RWPE2 (cell line): ENCODE measurements at regions not wholly inside any gene's neighbourhood (a gene's known extent, or its start where the extent isn't known, plus 50 kb on each side); places are given as distances from the start of the nearest gene placed in this dataset.

Experiments used
- ATAC-seq: fragments of 200-7000 bp; cut with Tn5 transposase; 3 replicates; pipeline ENCODE4 v1.9.1; 2021; ENCODE audit warnings: low read depth
- DNase-seq: peaks from one replicate; pipeline ENCODE4 v3.0.0-alpha.2; 2020; ENCODE audit warnings: low spot score
- H3K27ac ChIP-seq: fragments of 450-650 bp; 2 replicates; pipeline ENCODE4 v1.5.1; 2017; ENCODE audit warnings: mild to moderate bottlenecking; ENCODE audit not compliant: poor library complexity, severe bottlenecking
- H3K27me3 ChIP-seq: fragments of 250-450 bp; sonication (Bioruptor Pico); 2 replicates; pipeline ENCODE4 v1.5.1; 2021; ENCODE audit warnings: mild to moderate bottlenecking, moderate library complexity; ENCODE audit not compliant: insufficient read depth, poor library complexity, severe bottlenecking
- H3K36me3 ChIP-seq: fragments of 250-450 bp; sonication (Bioruptor Pico); 2 replicates; pipeline ENCODE4 v1.5.1; 2020; ENCODE audit warnings: low read depth, mild to moderate bottlenecking, moderate library complexity
- H3K4me1 ChIP-seq: fragments of 250-450 bp; sonication (Bioruptor Pico); 2 replicates; pipeline ENCODE4 v1.5.1; 2021; ENCODE audit warnings: mild to moderate bottlenecking, moderate library complexity; ENCODE audit not compliant: insufficient read depth, poor library complexity, severe bottlenecking
- H3K4me3 ChIP-seq: fragments of 250-450 bp; sonication (Bioruptor Pico); 2 replicates; pipeline ENCODE4 v1.5.1; 2021; ENCODE audit warnings: mild to moderate bottlenecking, moderate library complexity; ENCODE audit not compliant: severe bottlenecking
- H3K9me3 ChIP-seq: fragments of 250-450 bp; sonication (Bioruptor Pico); 2 replicates; pipeline ENCODE4 v1.5.1; 2021; ENCODE audit warnings: mild to moderate bottlenecking, moderate library complexity; ENCODE audit not compliant: severe bottlenecking
- TF ChIP-seq, protein P1 (sequence below): fragments of 450-650 bp; IDR thresholded peaks from one replicate; pipeline ENCODE4 v1.5.1; 2017; ENCODE audit warnings: mild to moderate bottlenecking, moderate library complexity; ENCODE audit not compliant: poor library complexity, severe bottlenecking

DNA sequence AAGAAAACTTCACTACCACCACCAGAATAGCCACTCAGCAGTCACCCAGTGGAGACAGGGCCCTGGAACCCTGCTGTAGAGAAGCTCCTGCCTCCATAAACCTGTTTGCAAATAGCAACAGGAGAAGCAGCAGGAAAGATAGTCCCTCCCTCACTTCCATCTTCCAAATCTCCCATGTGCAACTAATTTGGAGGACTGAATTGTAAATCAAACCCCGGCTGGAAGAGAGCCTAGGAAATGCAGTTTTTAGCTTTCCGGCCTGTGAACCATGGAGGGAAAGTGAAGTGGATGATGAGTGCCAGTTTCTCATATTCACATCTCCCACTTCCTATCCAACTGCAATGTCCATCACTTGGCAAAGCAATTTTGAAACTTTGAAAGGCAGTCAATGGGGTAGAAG lies 167.2 kb upstream of the FRMD6 start:
- TF ChIP-seq, protein P1, sequence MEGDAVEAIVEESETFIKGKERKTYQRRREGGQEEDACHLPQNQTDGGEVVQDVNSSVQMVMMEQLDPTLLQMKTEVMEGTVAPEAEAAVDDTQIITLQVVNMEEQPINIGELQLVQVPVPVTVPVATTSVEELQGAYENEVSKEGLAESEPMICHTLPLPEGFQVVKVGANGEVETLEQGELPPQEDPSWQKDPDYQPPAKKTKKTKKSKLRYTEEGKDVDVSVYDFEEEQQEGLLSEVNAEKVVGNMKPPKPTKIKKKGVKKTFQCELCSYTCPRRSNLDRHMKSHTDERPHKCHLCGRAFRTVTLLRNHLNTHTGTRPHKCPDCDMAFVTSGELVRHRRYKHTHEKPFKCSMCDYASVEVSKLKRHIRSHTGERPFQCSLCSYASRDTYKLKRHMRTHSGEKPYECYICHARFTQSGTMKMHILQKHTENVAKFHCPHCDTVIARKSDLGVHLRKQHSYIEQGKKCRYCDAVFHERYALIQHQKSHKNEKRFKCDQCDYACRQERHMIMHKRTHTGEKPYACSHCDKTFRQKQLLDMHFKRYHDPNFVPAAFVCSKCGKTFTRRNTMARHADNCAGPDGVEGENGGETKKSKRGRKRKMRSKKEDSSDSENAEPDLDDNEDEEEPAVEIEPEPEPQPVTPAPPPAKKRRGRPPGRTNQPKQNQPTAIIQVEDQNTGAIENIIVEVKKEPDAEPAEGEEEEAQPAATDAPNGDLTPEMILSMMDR = no peak
- Histone ChIP-seq H3K27ac (no peak overlapping the region), H3K4me1 (peaks cover 19% of the 10 kb centered on the region), H3K36me3 (no peaks in the 10 kb centered on the region), H3K27me3 (no peaks in the 10 kb centered on the region), H3K4me3 (no peak overlapping the region), H3K9me3 (peaks cover 5% of the 10 kb centered on the region)
- no peak for DNase-seq
- no peak for ATAC-seq

DNA sequence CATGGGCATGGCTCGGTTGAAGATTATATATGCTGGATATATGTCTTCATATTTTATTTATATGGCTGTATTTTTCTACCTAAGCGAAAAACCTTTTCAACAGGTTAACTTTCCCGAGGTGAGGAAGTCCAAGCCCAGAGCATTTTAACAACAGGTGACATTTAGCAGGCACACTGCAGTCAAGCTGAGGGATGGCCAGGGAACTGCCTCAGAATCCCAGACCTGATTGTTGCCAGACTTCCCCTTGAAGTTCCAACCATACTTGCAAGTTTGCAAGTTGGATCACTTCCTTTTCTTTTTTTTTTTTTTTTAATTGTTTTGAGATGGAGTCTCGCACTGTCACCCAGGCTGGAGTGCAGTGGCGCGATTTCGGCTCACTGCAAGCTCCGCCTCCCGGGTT lies 166.0 kb upstream of the FRMD6 start:
- no peak for DNase-seq
- H3K4me1 ChIP-seq = peaks cover 12% of the 10 kb centered on the region
- H3K36me3 ChIP-seq = peaks cover 3% of the 10 kb centered on the region; the same call in 1 of the 2 replicates
- ATAC-seq = no peak
- TF ChIP-seq, protein P1 = no peak
- H3K27ac ChIP-seq = no peak overlapping the region
- no peaks in the 10 kb centered on the region for H3K27me3 ChIP-seq
- H3K4me3 ChIP-seq = no peak overlapping the region
- H3K9me3 ChIP-seq = peaks cover 5% of the 10 kb centered on the region

- no peaks in the 10 kb centered on the region for H3K9me3 ChIP-seq
- H3K36me3 ChIP-seq = peaks cover 22% of the 10 kb centered on the region
- ATAC-seq (no peak), DNase-seq (no peak)
- TF ChIP-seq, protein P1 = no peak
- H3K4me3 ChIP-seq = no peak overlapping the region
- H3K27me3 ChIP-seq = no peaks in the 10 kb centered on the region
- peaks cover 26% of the 10 kb centered on the region for H3K4me1 ChIP-seq
- peak overlapping the region; percentile 98 for H3K27ac ChIP-seq
These were observed 163.9 kb upstream of the FRMD6 start for GRCh38 chr14:51487848-51488247.

- H3K9me3 ChIP-seq = no peaks in the 10 kb centered on the region
- peak overlapping the region; percentile 41 for H3K4me3 ChIP-seq
- TF ChIP-seq, protein P1 = no peak
- H3K27me3 ChIP-seq = no peaks in the 10 kb centered on the region
- peaks cover 26% of the 10 kb centered on the region for H3K4me1 ChIP-seq
- H3K27ac ChIP-seq = peak overlapping the region; percentile 98
- ATAC-seq (peak; percentile 74), DNase-seq (peak; percentile 93)
- peaks cover 30% of the 10 kb centered on the region for H3K36me3 ChIP-seq
These were observed 163.0 kb upstream of the FRMD6 start for GRCh38 chr14:51488569-51489220.

GRCh38 chr14:51490205-51490604 lies 161.5 kb upstream of the FRMD6 start:
- ATAC-seq (peak; percentile 35), DNase-seq (no peak)
- Histone ChIP-seq H3K27ac (peak overlapping the region; percentile 98), H3K4me3 (peak overlapping the region; percentile 41), H3K9me3 (no peaks in the 10 kb centered on the region), H3K36me3 (peaks cover 45% of the 10 kb centered on the region), H3K27me3 (no peaks in the 10 kb centered on the region), H3K4me1 (peaks cover 26% of the 10 kb centered on the region)
- TF ChIP-seq, protein P1 = no peak
